HG02798 (cell line): ENCODE measurements at regions not wholly inside any gene's neighbourhood (a gene's known extent, or its start where the extent isn't known, plus 50 kb on each side); places are given as distances from the start of the nearest gene placed in this dataset.
"Not testable (repeated sequence)": the region's sequence is repeated elsewhere in the genome, so short reads cannot be mapped to it uniquely, and the experiment has no call there.

ENCODE experiments used
- ATAC-seq: cut with Tn5 transposase; IDR thresholded peaks from one replicate; pipeline ENCODE4 v1.9.1; 2021; ENCODE audit warnings: mild to moderate bottlenecking; ENCODE audit not compliant: unreplicated experiment, poor library complexity

GRCh38 chr18:38867680-38868079, 1302.1 kb upstream of the CELF4 start:
- ATAC-seq = no peak

GRCh38 chr18:38851526-38851925, 1285.9 kb upstream of the CELF4 start:
- no peak for ATAC-seq

GRCh38 chr18:38847326-38847725, 1281.7 kb upstream of the CELF4 start:
- ATAC-seq = no peak

GRCh38 chr18:38843291-38843690, 1277.7 kb upstream of the CELF4 start:
- ATAC-seq = no peak

- no peak for ATAC-seq
Observed at GRCh38 chr18:38826247-38826646, 1260.6 kb upstream of the CELF4 start.

- ATAC-seq = no peak
Observed at GRCh38 chr18:38811209-38811608, 1245.6 kb upstream of the CELF4 start.

GRCh38 chr18:38810789-38811188, 1245.2 kb upstream of the CELF4 start:
- no peak for ATAC-seq

- ATAC-seq = no peak
Observed at GRCh38 chr18:38807915-38808314, 1242.3 kb upstream of the CELF4 start.

- ATAC-seq = no peak
Observed at GRCh38 chr18:38805256-38805655, 1239.7 kb upstream of the CELF4 start.

- no peak for ATAC-seq
Observed at GRCh38 chr18:38801640-38802039, 1236.0 kb upstream of the CELF4 start.

- ATAC-seq = no peak
Observed at GRCh38 chr18:38796762-38797161, 1231.2 kb upstream of the CELF4 start.

GRCh38 chr18:38792731-38793130, 1227.1 kb upstream of the CELF4 start:
- no peak for ATAC-seq

GRCh38 chr18:38790786-38791185, 1225.2 kb upstream of the CELF4 start:
- ATAC-seq = no peak

GRCh38 chr18:38790303-38790702, 1224.7 kb upstream of the CELF4 start:
- ATAC-seq = no peak

- ATAC-seq = no peak
Observed at GRCh38 chr18:38789141-38789540, 1223.5 kb upstream of the CELF4 start.

- ATAC-seq = no peak
Observed at GRCh38 chr18:38786906-38787305, 1221.3 kb upstream of the CELF4 start.

- ATAC-seq = not testable (repeated sequence)
Observed at GRCh38 chr18:38771620-38772019, 1206.0 kb upstream of the CELF4 start.

- no peak for ATAC-seq
Observed at GRCh38 chr18:38768504-38768903, 1202.9 kb upstream of the CELF4 start.

- ATAC-seq = no peak
Observed at GRCh38 chr18:38759457-38759856, 1193.9 kb upstream of the CELF4 start.

GRCh38 chr18:38756436-38756835, 1190.8 kb upstream of the CELF4 start:
- no peak for ATAC-seq

GRCh38 chr18:38752430-38752829, 1186.8 kb upstream of the CELF4 start:
- ATAC-seq = peak; percentile 53

- no peak for ATAC-seq
Observed at GRCh38 chr18:38751898-38752297, 1186.3 kb upstream of the CELF4 start.

- ATAC-seq = no peak
Observed at GRCh38 chr18:38751211-38751610, 1185.6 kb upstream of the CELF4 start.
